GM12872 (cell line): ENCODE measurements at regions not wholly inside any gene's neighbourhood (a gene's known extent, or its start where the extent isn't known, plus 50 kb on each side); places are given as distances from the start of the nearest gene placed in this dataset.

Experiments used
- CTCF ChIP-seq: IDR thresholded peaks from 3 replicates; pipeline ENCODE4 v1.5.1; 2011; ENCODE audit warnings: low read depth, mild to moderate bottlenecking, low read length, moderate library complexity; ENCODE audit not compliant: insufficient read depth

DNA sequence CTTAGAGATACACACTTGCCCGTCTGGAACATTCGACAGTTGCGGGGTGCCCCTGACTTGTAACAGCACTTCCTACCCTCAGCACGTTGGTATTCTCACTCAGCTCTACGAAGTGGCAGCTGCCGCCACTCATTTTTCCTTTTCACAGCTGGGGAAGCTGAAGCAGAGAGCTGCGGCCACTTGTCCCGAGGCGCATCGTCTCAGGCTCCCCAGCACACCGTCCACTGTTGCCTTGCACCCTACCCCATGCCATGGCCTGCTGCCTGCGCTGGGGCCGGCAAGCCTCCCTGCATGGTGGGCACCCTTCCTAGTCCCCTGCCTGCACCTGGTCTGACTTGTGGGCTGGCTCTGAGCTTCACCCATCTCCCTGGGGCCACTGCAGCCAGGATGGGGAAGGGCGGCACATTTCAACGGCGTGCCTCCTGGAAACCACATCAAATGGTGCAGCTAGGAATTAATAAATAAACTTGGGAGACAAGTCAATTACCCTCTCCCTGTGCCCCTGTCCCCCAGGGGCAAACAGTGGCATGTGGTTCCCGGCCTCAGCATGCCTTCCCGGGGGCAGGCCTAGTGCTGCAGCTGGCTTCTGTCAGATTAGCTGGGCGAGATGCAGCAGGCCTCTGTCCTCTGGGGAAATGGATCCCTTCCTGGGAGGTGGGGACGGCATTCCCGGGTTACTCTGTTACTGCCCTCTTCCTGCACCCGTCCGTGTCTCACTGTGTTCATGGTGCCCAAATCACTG lies 64.7 kb upstream of the HAAO start:
- TF ChIP-seq CTCF = no peak

- no peak for TF ChIP-seq CTCF
Measured at GRCh38 chr2:42856106-42856860, 63.9 kb upstream of the HAAO start.

DNA sequence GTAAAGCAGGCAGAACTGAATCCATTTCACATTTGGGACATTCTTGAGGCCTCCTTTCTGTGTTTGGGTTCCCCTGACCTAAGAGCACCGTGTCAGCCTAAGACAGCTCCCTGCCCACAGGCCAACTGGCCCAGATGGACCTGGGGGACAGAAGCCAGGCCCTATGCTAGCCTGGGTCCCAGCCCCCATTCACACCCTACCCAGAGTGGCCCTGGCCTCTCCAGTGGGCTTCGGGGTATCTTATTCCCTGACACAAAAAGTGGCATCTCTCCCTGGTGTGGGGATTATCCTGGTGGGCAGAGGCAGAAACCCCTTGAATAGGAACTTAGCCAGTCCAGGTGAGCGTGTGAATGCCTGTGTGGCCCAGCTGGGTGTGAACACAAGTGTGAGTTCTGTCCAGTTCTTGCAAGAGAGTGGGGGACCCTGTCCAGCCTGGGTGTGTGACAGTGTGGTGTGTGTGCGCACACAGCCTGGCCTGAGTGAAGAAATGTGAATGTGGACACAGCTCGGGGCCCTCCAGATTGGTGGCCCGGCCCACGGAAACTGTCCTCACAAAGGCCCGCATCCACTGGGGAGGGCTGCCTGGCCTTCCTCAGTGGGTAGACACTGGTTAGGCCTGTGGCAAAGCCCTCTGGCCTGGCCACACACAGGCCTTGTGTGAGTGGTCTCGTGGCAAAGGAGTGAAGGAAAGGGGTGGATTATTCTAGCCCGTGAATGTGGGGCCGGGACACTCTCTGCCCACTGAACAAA lies 63.0 kb upstream of the HAAO start:
- no peak for TF ChIP-seq CTCF

GRCh38 chr2:42854207-42854818 lies 61.9 kb upstream of the HAAO start:
- TF ChIP-seq CTCF = no peak

- TF ChIP-seq CTCF = no peak
Measured at GRCh38 chr2:42853549-42854206, 61.3 kb upstream of the HAAO start.

GRCh38 chr2:42852798-42853197 lies 60.4 kb upstream of the HAAO start:
- no peak for TF ChIP-seq CTCF
